Activated naive CD4-positive, alpha-beta T cell (primary cell): ENCODE measurements at regions not wholly inside any gene's neighbourhood (a gene's known extent, or its start where the extent isn't known, plus 50 kb on each side); places are given as distances from the start of the nearest gene placed in this dataset.
A peak's percentile ranks its signal among the peaks of the same experiment; 100 is the strongest.
"Not testable (repeated sequence)": the region's sequence is repeated elsewhere in the genome, so short reads cannot be mapped to it uniquely, and the experiment has no call there.

ENCODE experiments used
- DNase-seq, 4 experiments: peaks; one replicate each; lab custom pipeline; 2025; lab: John Stamatoyannopoulos, UW

GRCh38 chr6:135129136-135129856 is 51.8 kb upstream of the MYB start:
- DNase-seq: no peak

- DNase-seq: peak in 3 of 4 experiments; percentile 2 to 5 (median 2)
Observed at GRCh38 chr6:135128268-135128914, 52.7 kb upstream of the MYB start.

GRCh38 chr6:135126729-135127128 is 54.4 kb upstream of the MYB start:
- no peak for DNase-seq

DNA sequence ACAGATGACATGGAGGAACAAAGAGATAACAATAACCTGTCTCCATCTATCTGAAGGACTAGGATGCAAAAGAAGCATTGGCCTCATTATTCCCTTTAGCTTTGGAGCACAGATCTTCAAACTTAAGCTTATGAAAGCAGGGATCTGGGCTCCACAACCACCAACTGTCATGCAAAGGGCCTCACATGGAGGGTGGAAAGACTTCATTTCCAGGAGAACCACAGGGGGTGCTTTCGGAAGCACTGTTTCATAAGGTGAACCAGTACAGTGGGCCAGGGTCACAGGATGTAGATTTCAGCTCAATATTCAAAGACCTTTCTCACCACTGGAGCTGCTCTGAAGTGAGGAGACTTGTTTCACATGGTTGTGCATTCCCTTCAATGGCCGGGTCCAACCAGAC is 55.1 kb upstream of the MYB start:
- DNase-seq: no peak

- DNase-seq: no peak
Observed at GRCh38 chr6:135121434-135121833, 59.7 kb upstream of the MYB start.

- DNase-seq: no peak
Observed at GRCh38 chr6:135118134-135118730, 62.9 kb upstream of the MYB start.

- DNase-seq: no peak
Observed at GRCh38 chr6:135117413-135117968, 62.9 kb upstream of the HBS1L start.

DNA sequence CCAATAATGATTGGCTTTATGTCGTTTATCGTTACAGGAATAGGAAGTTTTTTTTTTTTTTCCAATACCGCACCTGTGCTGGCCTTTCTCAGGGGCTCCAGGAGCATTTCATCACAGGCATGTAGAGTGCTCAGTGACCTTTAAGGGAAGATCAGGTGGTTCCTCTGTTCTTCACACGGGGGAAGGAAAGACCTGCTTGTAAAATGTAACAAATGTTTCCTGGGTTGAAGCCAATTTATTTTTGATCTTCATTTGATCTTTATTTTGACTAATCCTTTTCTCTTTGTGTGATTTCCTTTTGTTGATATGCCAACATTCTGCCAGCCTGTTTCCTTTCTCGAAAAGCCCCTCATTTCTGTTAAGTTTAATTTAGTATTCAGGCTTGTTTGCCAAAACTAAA is 61.9 kb upstream of the HBS1L start:
- no peak for DNase-seq

GRCh38 chr6:135115834-135116233 is 61.2 kb upstream of the HBS1L start:
- no peak for DNase-seq

DNA sequence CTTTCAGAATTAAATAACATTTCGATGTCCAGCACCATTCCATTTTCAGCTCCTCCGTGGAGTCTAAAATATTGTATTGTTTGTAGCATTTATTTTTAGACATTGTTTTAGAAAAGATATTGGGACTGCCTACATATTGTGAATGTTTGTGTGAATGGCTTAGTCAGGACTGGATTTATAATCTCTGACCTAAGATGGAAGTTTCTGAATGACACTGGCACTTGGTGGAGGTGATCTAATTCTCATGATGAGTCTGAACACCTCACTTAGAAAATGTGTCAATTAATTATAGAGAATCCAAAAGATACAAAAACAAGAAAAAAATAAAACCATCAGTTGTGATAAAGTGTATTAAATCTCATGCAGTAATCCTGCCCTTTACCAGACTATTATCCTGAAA is 60.8 kb upstream of the HBS1L start:
- no peak for DNase-seq

DNA sequence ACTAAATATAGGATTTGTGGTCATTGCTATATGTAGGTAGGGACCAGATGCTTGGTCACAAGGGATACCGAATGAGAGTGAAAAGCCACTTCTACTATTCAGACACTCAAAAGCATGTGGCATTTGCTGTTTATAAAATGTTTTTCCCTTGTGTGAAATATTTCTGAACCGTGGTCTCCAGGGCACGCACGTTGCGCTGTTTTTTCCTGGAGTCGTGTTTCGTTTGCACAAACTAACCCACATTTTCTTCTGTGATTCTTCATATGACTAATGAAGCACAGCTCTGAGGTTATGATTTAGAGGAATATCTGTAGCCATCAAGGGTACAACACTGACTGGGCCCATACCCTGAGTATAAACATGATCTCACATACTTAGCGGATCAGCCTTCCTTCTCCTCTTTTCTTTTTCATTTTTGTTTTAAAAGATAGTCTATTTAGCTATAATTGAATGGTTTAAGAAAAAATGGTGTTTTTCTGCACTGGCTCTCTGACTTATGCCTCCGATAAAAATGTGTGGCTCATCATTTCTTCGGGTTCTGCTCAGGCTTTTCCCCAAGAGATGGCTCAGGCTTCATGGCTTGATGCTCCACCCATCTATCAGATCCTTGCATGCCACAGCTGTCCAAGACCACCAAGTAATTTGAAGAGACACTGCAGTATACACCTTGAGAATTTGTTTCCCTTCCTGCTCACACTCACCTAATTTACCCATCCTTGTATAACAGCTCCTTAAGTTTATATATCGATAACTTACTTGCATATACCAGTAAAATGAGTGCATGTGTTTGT is 59.9 kb upstream of the HBS1L start:
- DNase-seq: no peak

DNA sequence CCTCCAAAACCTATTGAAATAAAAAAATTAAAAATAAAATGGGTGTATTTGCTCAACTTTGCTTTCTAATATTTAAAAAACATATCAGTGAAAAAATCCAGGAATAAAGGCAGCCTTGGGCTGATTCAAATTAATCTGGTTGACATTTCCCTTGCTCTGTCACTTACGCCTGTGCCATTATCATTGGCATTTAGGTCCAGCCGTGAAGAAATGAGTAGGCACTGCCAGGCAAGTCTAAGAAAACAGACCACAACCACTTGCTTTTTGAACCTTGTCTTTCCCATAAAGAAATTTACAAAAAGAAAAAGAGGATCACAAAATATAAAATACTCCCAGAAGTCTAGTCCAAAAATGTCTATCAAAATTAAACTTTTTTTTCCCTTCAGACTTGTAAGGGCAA is 59.2 kb upstream of the HBS1L start:
- DNase-seq: no peak

DNA sequence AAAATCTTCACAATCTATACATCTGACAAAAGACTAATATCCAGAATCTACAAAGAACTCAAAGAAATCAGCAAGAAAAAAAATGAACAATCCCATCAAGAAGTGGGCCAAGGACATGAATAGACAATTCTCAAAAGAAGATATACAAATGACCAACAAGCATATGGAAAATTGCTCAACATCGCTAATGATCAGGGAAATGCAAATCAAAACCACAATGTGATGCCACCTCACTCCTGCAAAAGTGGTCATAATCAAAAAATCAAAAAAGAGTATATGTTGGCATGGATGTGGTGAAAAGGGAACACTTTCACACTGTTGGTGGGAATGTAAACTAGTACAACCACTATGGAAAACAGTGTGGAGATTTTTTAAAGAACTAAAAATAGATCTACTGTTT is 58.3 kb upstream of the HBS1L start:
- DNase-seq: not testable (repeated sequence)

DNA sequence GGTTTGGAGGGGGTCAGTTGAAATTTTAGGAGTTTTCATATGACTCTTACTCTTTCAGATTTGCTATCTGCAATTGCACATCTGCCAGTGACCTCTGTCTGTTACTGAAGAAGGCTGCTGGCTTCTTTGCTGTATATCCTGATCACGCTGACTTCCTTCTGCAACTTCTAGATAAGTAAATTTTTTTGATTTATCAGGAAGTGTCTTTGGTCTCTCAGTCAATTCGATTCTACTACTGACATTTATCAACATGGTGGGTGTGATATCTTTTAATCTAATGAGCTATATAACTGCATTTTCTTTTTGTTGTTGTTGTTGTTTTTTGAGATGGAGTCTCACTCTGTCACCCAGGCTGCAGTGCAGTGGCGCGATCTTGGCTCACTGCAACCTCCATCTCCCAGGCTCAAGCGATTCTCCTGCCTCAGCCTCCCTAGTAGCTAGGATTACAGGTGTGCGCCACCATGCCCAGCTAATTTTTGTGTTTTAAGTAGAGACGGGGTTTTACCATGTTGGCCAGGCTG is 55.7 kb upstream of the HBS1L start:
- not testable (repeated sequence) for DNase-seq

DNA sequence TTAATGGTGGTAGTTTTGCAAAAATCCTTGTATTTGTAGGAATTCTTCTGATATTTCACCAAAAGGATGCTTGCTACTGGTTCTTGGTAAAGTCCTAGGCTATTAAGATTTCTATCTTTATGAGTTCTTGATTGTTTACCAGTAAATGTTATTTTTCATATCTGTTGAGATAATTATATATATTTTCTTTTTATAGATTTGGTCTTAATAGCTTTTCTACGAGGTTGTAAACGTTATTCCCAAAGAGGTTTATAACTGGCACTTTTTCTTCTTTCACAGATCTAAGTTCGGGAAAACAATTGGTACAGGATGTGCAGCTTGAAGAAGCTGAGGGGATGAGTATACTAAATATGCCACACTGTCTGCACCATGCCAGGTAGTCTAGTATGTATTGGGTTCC is 55.1 kb upstream of the HBS1L start:
- no peak for DNase-seq

GRCh38 chr6:135108692-135109091 is 54.1 kb upstream of the HBS1L start:
- DNase-seq: no peak

DNA sequence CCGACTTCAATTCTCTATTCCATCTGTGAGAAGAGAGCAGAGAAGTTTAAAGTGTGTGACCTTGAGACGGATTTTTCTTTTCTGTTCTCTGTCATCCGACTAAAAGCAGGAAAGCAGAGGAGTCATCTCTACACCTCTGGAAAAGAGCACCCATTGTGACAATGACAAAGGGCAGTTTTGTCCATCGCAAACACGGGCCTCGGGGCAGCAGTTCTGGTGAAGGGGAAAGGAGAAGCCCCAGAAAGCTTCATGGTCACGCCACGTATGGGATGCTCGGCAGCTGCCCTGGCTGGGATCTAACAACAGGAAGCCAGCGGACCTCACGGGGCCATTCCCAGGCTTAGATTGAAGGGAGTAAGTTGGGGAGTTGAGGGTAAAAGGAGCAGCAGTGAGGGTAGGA is 52.0 kb upstream of the HBS1L start:
- DNase-seq: no peak

- no peak for DNase-seq
Observed at GRCh38 chr6:135105710-135106109, 51.1 kb upstream of the HBS1L start.

DNA sequence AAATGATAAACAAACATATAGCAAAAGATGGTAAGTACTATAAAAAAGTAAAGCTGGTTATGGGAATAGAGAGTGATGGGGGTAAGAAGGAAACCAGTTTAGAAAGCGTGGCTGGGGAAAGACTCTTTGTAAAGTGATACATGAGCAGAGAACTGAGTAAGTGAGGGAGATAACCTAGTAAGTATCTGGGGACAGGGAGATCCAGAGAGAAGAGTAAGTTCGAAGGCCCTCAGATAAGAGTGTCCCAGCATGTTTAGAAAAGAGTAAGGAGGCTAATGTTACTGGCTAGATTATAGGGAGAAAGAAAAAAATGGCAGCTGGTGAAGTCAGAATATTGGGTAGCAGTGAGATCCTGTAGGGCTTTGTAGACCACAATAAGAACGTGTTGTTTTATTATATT is 50.7 kb upstream of the HBS1L start:
- DNase-seq: no peak
